GM12878 (cell line): ENCODE measurements at regions not wholly inside any gene's neighbourhood (a gene's known extent, or its start where the extent isn't known, plus 50 kb on each side); places are given as distances from the start of the nearest gene placed in this dataset.

Experiments
- ATAC-seq: fragments of 200-7000 bp; cut with Tn5 transposase; 3 replicates; pipeline ENCODE4 v1.9.1; 2020; ENCODE audit warnings: mild to moderate bottlenecking, moderate library complexity
- BruUV-seq: library from RNA; stranded (reverse); fragments of 400-500 nt; replicated peaks from 2 replicates; lab custom pipeline; 2021; lab: Mats Ljungman, UMichigan
- CTCF ChIA-PET: fragments of 300-600 bp; sonication (Branson Sonifier 250); formaldehyde crosslinking; extraction: SDS; loops from one replicate; lab custom pipeline; 2021; ENCODE audit warnings: inconsistent platforms; lab: Yijun Ruan, JAX
- POLR2A ChIA-PET: fragments of 350-600 bp; formaldehyde crosslinking; extraction: SDS; loops from one replicate; lab custom pipeline; 2021; ENCODE audit warnings: inconsistent platforms; lab: Charles Lee
- RAD21 ChIA-PET: fragments of 300-600 bp; sonication (Branson Sonifier 250); formaldehyde crosslinking; loops from one replicate; lab custom pipeline; 2023; ENCODE audit warnings: antibody characterized with exemption; ENCODE audit not compliant: unreplicated experiment; lab: Charles Lee
- SMC1A ChIA-PET: fragments of 300-600 bp; sonication (Branson Sonifier 250); formaldehyde crosslinking; loops from one replicate; lab custom pipeline; 2023; ENCODE audit not compliant: unreplicated experiment, uncharacterized antibody; lab: Charles Lee
- DNase-seq: peaks from one replicate; pipeline ENCODE4 v3.0.0-alpha.2; 2011; ENCODE audit warnings: low read depth, low spot score
- FAIRE-seq: peaks from 3 replicates; lab custom pipeline; 2011; peaks lifted over from hg19 to GRCh38; lab: Jason Lieb, UNC
- H2AFZ ChIP-seq: 2 replicates; pipeline ENCODE4 v1.6.0; 2011; ENCODE audit warnings: low read depth, low read length, control low read depth; ENCODE audit not compliant: control insufficient read depth
- H3K27ac ChIP-seq: 2 replicates; pipeline ENCODE4 v1.5.1; 2011; ENCODE audit warnings: control low read depth; ENCODE audit not compliant: control insufficient read depth, insufficient read depth
- H3K27me3 ChIP-seq, 2 experiments: replicated peaks in 1 of 2; 2 replicates each; pipeline versions ENCODE4 v1.6.0 to v1.6.1; 2011; ENCODE audit warnings: low read length in 1 of 2; ENCODE audit not compliant: control insufficient read depth in 2 of 2, insufficient read depth in 2 of 2
- H3K36me3 ChIP-seq, 2 experiments: 2 replicates each; pipeline ENCODE4 v1.5.1; 2011; ENCODE audit warnings: low read length in 1 of 2; ENCODE audit not compliant: control insufficient read depth in 2 of 2, insufficient read depth in 2 of 2
- H3K4me1 ChIP-seq: 2 replicates; pipeline ENCODE4 v1.6.1; 2011; ENCODE audit warnings: mild to moderate bottlenecking, low read length, moderate library complexity, mixed read lengths; ENCODE audit not compliant: control insufficient read depth, insufficient read depth
- H3K4me2 ChIP-seq: 2 replicates; pipeline ENCODE4 v1.6.0; 2011; ENCODE audit warnings: control low read depth; ENCODE audit not compliant: control insufficient read depth, insufficient read depth
- H3K4me3 ChIP-seq: fragments of 200-600 bp; sonication (generic); 2 replicates; pipeline ENCODE4 v1.5.1; 2016
- H3K79me2 ChIP-seq: 2 replicates; pipeline ENCODE4 v1.6.0; 2011; ENCODE audit warnings: low read length; ENCODE audit not compliant: control insufficient read depth, insufficient read depth
- H3K9ac ChIP-seq: 2 replicates; pipeline ENCODE4 v1.8.0; 2011; ENCODE audit warnings: low read length, control low read depth, mixed read lengths; ENCODE audit not compliant: control insufficient read depth, insufficient read depth
- H3K9me3 ChIP-seq: replicated peaks from 3 replicates; pipeline ENCODE4 v1.5.1; 2011; ENCODE audit warnings: mild to moderate bottlenecking, low read length; ENCODE audit not compliant: control insufficient read depth, insufficient read depth
- H4K20me1 ChIP-seq: 2 replicates; pipeline ENCODE4 v1.6.0; 2011; ENCODE audit not compliant: control insufficient read depth, insufficient read depth
- ASH2L ChIP-seq: fragments of 300-600, 200-600 bp; sonication (generic); IDR thresholded peaks from 2 replicates; pipeline ENCODE4 v1.6.1; 2017; ENCODE audit warnings: low read depth, mild to moderate bottlenecking, borderline replicate concordance
- BHLHE40 ChIP-seq, 2 experiments: fragments of 450-650 bp in 1 of 2; IDR thresholded peaks; 2 replicates each; pipeline ENCODE4 v1.6.1; 2011 to 2017; ENCODE audit warnings: low read depth in 2 of 2, borderline replicate concordance in 1 of 2, improper control_type of control experiment in 1 of 2, low read length in 1 of 2, mild to moderate bottlenecking in 1 of 2
- CBFB ChIP-seq: IDR thresholded peaks from 2 replicates; pipeline ENCODE4 v1.6.1; 2016; ENCODE audit warnings: antibody characterized with exemption, low read depth
- CHD1 ChIP-seq: IDR thresholded peaks from 2 replicates; pipeline ENCODE4 v1.6.1; 2012; ENCODE audit warnings: low read depth, low read length, improper control_type of control experiment
- ELK1 ChIP-seq: IDR thresholded peaks from 2 replicates; pipeline ENCODE4 v1.6.1; 2012; ENCODE audit warnings: low read depth, low read length, improper control_type of control experiment
- IKZF1 ChIP-seq: fragments of 450-650 bp; conservative IDR thresholded peaks from 2 replicates; pipeline ENCODE4 v1.6.1; 2017; ENCODE audit warnings: antibody characterized with exemption, mild to moderate bottlenecking
- IRF5 ChIP-seq: fragments of 450-650 bp; IDR thresholded peaks from 2 replicates; pipeline ENCODE4 v1.6.1; 2017; ENCODE audit warnings: borderline replicate concordance
- MLLT1 ChIP-seq: fragments of 450-650 bp; IDR thresholded peaks from 2 replicates; pipeline ENCODE4 v1.6.1; 2016; ENCODE audit warnings: mild to moderate bottlenecking
- MTA3 ChIP-seq: IDR thresholded peaks from 2 replicates; pipeline ENCODE4 v1.6.1; 2012; ENCODE audit warnings: low read length, inconsistent platforms, borderline replicate concordance
- SMAD5 ChIP-seq: IDR thresholded peaks from 2 replicates; pipeline ENCODE4 v1.6.1; 2016; ENCODE audit warnings: antibody characterized with exemption, low read depth
- SP1 ChIP-seq: IDR thresholded peaks from one replicate; pipeline ENCODE4 v1.6.1; 2011; ENCODE audit warnings: low read depth, low read length
- SREBF2 ChIP-seq: IDR thresholded peaks from 2 replicates; pipeline ENCODE4 v1.6.1; 2012; ENCODE audit warnings: mild to moderate bottlenecking, low read length
- TARDBP ChIP-seq: IDR thresholded peaks from 2 replicates; pipeline ENCODE4 v1.6.1; 2016; ENCODE audit warnings: borderline replicate concordance
- WRNIP1 ChIP-seq: IDR thresholded peaks from 2 replicates; pipeline ENCODE4 v1.6.1; 2011; ENCODE audit warnings: low read depth, low read length, improper control_type of control experiment, borderline replicate concordance
- ZNF622 ChIP-seq: fragments of 450-650 bp; IDR thresholded peaks from 2 replicates; pipeline ENCODE4 v1.6.1; 2017; ENCODE audit warnings: mild to moderate bottlenecking, inconsistent platforms
- WGBS: methylation state at CpG from one replicate; pipeline ENCODE4 v1.1.6; 2016; ENCODE audit warnings: low lambda C conversion rate; ENCODE audit not compliant: insufficient replicate concordance, insufficient coverage; ENCODE audit errors: missing lambda C conversion rate; 5-methylcytosine and 5-hydroxymethylcytosine counted together
- in situ Hi-C: fragments of 300-500 bp; cut with MboI; formaldehyde crosslinking; loops from 9 replicates; pipeline ENCODE4 v1.14.3; 2018; ENCODE audit warnings: mixed read lengths
- intact Hi-C: fragments of 100-400 bp; cut with micrococcal nuclease; formaldehyde crosslinking; loops from one replicate; pipeline ENCODE4 v1.14.2; 2022; ENCODE audit not compliant: unreplicated experiment

- Histone ChIP-seq H3K79me2 (no peaks in the 10 kb centered on the region), H3K27ac (no peak overlapping the region), H3K36me3 (no peaks in the 10 kb centered on the region), H3K4me3 (no peak overlapping the region), H3K9me3 (no peaks in the 10 kb centered on the region; the same call in 2 of the 3 replicates), H4K20me1 (no peaks in the 10 kb centered on the region), H3K9ac (no peak overlapping the region), H3K4me2 (no peak overlapping the region), H3K4me1 (peaks cover 6% of the 10 kb centered on the region), H3K27me3 (no peaks in the 10 kb centered on the region), H2AFZ (peak overlapping the region; percentile 26; the same call in 1 of the 2 replicates)
- ChIA-PET POLR2A (no interaction called here), SMC1A (interaction anchor here (0.6 to 1.9 kb wide), 11 partner anchors 8 to 134 kb away, joined by 3 to 7 read pairs (median 3); no protein-coding TSS in a partner anchor), RAD21 (interaction anchor here (1.6 to 1.7 kb wide), 2 partner anchors 28 to 90 kb away, joined by 4 to 5 read pairs; no protein-coding TSS in a partner anchor), CTCF (interaction anchor here (1.2 kb wide), 1 partner anchor 142 kb away, joined by 3 read pairs; no protein-coding TSS in a partner anchor)
- 35% methylated on average over 1 of the region's 1 CpG for WGBS
- in situ Hi-C loops = no loop called here
- FAIRE-seq (peak; percentile 31), DNase-seq (no peak), ATAC-seq (no peak)
- TF ChIP-seq SP1 (no peak), MTA3 (no peak), TARDBP (no peak)
- intact Hi-C loops = no loop called here
- BruUV-seq = no TSS peak
Measured at GRCh38 chr5:89443508-89443907, 560.5 kb upstream of the MEF2C start.

- no peak for ATAC-seq
- Histone ChIP-seq H4K20me1 (no peaks in the 10 kb centered on the region), H3K27me3 (no peaks in the 10 kb centered on the region), H3K4me3 (no peak overlapping the region), H3K9ac (no peak overlapping the region), H3K4me2 (no peak overlapping the region), H2AFZ (no peak overlapping the region), H3K79me2 (no peaks in the 10 kb centered on the region), H3K4me1 (peaks cover 13% of the 10 kb centered on the region), H3K27ac (no peak overlapping the region), H3K36me3 (no peaks in the 10 kb centered on the region), H3K9me3 (no peaks in the 10 kb centered on the region; the same call in 2 of the 3 replicates)
- no peak for DNase-seq
- in situ Hi-C loops = no loop called here
- ChIA-PET SMC1A (interaction anchor here (0.7 to 1.9 kb wide), 4 partner anchors 8 to 99 kb away, joined by 3 to 7 read pairs (median 5); no protein-coding TSS in a partner anchor), POLR2A (no interaction called here), CTCF (interaction anchor here (0.6 kb wide), 1 partner anchor 176 kb away, joined by 3 read pairs; no protein-coding TSS in a partner anchor), RAD21 (interaction anchor here (1.1 to 1.6 kb wide), 3 partner anchors 30 to 174 kb away, joined by 3 to 4 read pairs (median 4); no protein-coding TSS in a partner anchor)
- intact Hi-C loops = no loop called here
- no TSS peak for BruUV-seq
- no peak for FAIRE-seq
- no peak for TF ChIP-seq CHD1
- TF ChIP-seq IRF5 = no peak
- TF ChIP-seq IKZF1 = 0 out of 2 replicates have a peak, but pooled peaks have one; percentile 15
- TF ChIP-seq BHLHE40 (IDR thresholded peaks at IDR 0.05; ENCODE audit: borderline replicate concordance in 1 of 2, low read depth in 2 of 2, low read length in 1 of 2) = no peak
- no peak for TF ChIP-seq ASH2L
- TF ChIP-seq CBFB = no peak
- 0 out of 2 replicates have a peak, but pooled peaks have one; percentile 32 for TF ChIP-seq MLLT1
- no peak for TF ChIP-seq TARDBP
- no peak for TF ChIP-seq SREBF2
- TF ChIP-seq ZNF622 = no peak
- TF ChIP-seq ELK1 = no peak
- TF ChIP-seq SMAD5 = no peak
- no peak for TF ChIP-seq WRNIP1
Measured at GRCh38 chr5:89441965-89442364, 559.0 kb upstream of the MEF2C start.
